ENCODE measurements at regions not wholly inside any gene's neighbourhood (a gene's known extent, or its start where the extent isn't known, plus 50 kb on each side); places are given as distances from the start of the nearest gene placed in this dataset.

DNA sequence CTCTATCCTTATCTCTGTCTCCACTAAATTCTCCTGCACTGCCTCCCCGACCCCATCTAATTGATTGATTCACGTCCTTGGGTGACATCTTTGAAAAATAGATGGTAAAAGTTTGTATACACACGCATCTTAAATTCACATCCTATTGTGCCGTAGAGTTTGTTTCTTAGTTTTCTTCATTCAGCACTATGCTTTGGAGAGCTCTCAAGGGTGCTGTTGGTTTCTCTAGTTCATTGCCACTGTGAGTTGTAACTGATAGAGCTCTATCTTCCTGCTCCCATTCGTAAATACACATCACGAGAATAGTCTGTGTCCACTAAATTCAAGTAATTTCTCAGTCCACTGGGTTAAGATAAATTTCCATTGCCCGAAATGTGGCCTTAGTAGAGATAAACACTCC lies 1537.4 kb downstream of the AACS start:
- no peak for ATAC-seq
- in situ Hi-C loops (cut with MboI) (no loop called here), intact Hi-C loops (cut with micrococcal nuclease; ENCODE audit: unreplicated experiment) (no loop called here)
- H3K4me3 ChIP-seq: no peak overlapping the region
- no peaks in the 10 kb centered on the region for H3K9me3 ChIP-seq (replicated peaks; ENCODE audit: control insufficient read depth, insufficient read depth, low read length)
- H3K79me2 ChIP-seq (ENCODE audit: control insufficient read depth, insufficient read depth, low read length): no peaks in the 10 kb centered on the region
- H4K20me1 ChIP-seq (ENCODE audit: control insufficient read depth, insufficient read depth): no peaks in the 10 kb centered on the region
- H3K4me1 ChIP-seq (ENCODE audit: control insufficient read depth, insufficient read depth, low read length): no peaks in the 10 kb centered on the region
- no TSS peak for BruUV-seq (replicated peaks)
- FAIRE-seq: no peak
- no peaks in the 10 kb centered on the region for H3K27me3 ChIP-seq (replicated peaks in 1 of 2; ENCODE audit: control insufficient read depth in 2 of 2, insufficient read depth in 2 of 2, low read length in 1 of 2)
- DNase-seq (ENCODE audit: low read depth, low spot score): no peak
- no peak overlapping the region for H2AFZ ChIP-seq (ENCODE audit: control insufficient read depth, low read depth, low read length)
- no peak overlapping the region for H3K27ac ChIP-seq (ENCODE audit: control insufficient read depth, insufficient read depth)
- H3K4me2 ChIP-seq (ENCODE audit: control insufficient read depth, insufficient read depth): no peak overlapping the region
- WGBS (ENCODE audit: insufficient coverage, insufficient replicate concordance, low lambda C conversion rate, missing lambda C conversion rate): 33% methylated on average over 7 of the region's 7 CpGs
- TF ChIP-seq, protein P1, sequence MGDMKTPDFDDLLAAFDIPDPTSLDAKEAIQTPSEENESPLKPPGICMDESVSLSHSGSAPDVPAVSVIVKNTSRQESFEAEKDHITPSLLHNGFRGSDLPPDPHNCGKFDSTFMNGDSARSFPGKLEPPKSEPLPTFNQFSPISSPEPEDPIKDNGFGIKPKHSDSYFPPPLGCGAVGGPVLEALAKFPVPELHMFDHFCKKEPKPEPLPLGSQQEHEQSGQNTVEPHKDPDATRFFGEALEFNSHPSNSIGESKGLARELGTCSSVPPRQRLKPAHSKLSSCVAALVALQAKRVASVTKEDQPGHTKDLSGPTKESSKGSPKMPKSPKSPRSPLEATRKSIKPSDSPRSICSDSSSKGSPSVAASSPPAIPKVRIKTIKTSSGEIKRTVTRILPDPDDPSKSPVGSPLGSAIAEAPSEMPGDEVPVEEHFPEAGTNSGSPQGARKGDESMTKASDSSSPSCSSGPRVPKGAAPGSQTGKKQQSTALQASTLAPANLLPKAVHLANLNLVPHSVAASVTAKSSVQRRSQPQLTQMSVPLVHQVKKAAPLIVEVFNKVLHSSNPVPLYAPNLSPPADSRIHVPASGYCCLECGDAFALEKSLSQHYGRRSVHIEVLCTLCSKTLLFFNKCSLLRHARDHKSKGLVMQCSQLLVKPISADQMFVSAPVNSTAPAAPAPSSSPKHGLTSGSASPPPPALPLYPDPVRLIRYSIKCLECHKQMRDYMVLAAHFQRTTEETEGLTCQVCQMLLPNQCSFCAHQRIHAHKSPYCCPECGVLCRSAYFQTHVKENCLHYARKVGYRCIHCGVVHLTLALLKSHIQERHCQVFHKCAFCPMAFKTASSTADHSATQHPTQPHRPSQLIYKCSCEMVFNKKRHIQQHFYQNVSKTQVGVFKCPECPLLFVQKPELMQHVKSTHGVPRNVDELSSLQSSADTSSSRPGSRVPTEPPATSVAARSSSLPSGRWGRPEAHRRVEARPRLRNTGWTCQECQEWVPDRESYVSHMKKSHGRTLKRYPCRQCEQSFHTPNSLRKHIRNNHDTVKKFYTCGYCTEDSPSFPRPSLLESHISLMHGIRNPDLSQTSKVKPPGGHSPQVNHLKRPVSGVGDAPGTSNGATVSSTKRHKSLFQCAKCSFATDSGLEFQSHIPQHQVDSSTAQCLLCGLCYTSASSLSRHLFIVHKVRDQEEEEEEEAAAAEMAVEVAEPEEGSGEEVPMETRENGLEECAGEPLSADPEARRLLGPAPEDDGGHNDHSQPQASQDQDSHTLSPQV (IDR thresholded peaks at IDR 0.05): no peak
- TF ChIP-seq GATAD2B (conservative IDR thresholded peaks at IDR 0.05; ENCODE audit: low read depth) (no peak), JUNB (IDR thresholded peaks at IDR 0.05) (no peak), SREBF2 (IDR thresholded peaks at IDR 0.05; ENCODE audit: low read length) (no peak), DPF2 (IDR thresholded peaks at IDR 0.05) (no peak), IKZF2 (IDR thresholded peaks at IDR 0.05) (no peak)
- TF ChIP-seq, protein P2, sequence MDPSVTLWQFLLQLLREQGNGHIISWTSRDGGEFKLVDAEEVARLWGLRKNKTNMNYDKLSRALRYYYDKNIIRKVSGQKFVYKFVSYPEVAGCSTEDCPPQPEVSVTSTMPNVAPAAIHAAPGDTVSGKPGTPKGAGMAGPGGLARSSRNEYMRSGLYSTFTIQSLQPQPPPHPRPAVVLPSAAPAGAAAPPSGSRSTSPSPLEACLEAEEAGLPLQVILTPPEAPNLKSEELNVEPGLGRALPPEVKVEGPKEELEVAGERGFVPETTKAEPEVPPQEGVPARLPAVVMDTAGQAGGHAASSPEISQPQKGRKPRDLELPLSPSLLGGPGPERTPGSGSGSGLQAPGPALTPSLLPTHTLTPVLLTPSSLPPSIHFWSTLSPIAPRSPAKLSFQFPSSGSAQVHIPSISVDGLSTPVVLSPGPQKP (IDR thresholded peaks at IDR 0.05; ENCODE audit: low read depth, low read length): no peak
- TF ChIP-seq, protein P3, sequence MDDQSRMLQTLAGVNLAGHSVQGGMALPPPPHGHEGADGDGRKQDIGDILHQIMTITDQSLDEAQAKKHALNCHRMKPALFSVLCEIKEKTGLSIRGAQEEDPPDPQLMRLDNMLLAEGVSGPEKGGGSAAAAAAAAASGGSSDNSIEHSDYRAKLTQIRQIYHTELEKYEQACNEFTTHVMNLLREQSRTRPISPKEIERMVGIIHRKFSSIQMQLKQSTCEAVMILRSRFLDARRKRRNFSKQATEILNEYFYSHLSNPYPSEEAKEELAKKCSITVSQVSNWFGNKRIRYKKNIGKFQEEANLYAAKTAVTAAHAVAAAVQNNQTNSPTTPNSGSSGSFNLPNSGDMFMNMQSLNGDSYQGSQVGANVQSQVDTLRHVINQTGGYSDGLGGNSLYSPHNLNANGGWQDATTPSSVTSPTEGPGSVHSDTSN (IDR thresholded peaks at IDR 0.05; ENCODE audit: insufficient replicate concordance, low read depth, low read length): no peak
- TF ChIP-seq, protein P4, sequence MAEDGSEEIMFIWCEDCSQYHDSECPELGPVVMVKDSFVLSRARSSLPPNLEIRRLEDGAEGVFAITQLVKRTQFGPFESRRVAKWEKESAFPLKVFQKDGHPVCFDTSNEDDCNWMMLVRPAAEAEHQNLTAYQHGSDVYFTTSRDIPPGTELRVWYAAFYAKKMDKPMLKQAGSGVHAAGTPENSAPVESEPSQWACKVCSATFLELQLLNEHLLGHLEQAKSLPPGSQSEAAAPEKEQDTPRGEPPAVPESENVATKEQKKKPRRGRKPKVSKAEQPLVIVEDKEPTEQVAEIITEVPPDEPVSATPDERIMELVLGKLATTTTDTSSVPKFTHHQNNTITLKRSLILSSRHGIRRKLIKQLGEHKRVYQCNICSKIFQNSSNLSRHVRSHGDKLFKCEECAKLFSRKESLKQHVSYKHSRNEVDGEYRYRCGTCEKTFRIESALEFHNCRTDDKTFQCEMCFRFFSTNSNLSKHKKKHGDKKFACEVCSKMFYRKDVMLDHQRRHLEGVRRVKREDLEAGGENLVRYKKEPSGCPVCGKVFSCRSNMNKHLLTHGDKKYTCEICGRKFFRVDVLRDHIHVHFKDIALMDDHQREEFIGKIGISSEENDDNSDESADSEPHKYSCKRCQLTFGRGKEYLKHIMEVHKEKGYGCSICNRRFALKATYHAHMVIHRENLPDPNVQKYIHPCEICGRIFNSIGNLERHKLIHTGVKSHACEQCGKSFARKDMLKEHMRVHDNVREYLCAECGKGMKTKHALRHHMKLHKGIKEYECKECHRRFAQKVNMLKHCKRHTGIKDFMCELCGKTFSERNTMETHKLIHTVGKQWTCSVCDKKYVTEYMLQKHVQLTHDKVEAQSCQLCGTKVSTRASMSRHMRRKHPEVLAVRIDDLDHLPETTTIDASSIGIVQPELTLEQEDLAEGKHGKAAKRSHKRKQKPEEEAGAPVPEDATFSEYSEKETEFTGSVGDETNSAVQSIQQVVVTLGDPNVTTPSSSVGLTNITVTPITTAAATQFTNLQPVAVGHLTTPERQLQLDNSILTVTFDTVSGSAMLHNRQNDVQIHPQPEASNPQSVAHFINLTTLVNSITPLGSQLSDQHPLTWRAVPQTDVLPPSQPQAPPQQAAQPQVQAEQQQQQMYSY (CRISPR knock-in tag; IDR thresholded peaks at IDR 0.05): no peak
- ChIA-PET RAD21 (ENCODE audit: unreplicated experiment) (no interaction called here), POLR2A (no interaction called here), SMC1A (ENCODE audit: uncharacterized antibody, unreplicated experiment) (interaction anchor here (0.6 kb wide), 1 partner anchor 1555 kb away, joined by 3 read pairs; no protein-coding TSS in a partner anchor), CTCF (no interaction called here)
- H3K36me3 ChIP-seq (ENCODE audit: control insufficient read depth in 2 of 2, insufficient read depth in 2 of 2, low read length in 1 of 2): no peaks in the 10 kb centered on the region
- H3K9ac ChIP-seq (ENCODE audit: control insufficient read depth, insufficient read depth, low read length): no peak overlapping the region
